Activated naive CD8-positive, alpha-beta T cell treated with anti-CD3 and anti-CD28 coated beads, Interleukin-2, amount 10 ng/mL, durations not matched to agents 7 days and 5 days (primary cell): ENCODE measurements at regions not wholly inside any gene's neighbourhood (a gene's known extent, or its start where the extent isn't known, plus 50 kb on each side); places are given as distances from the start of the nearest gene placed in this dataset.

Experiments used
- ATAC-seq: fragments of 150-1000 bp; cut with Tn5 transposase; one replicate; pipeline ENCODE4 v1.10.0; 2021; ENCODE audit warnings: low read depth, moderate library complexity
- POLR2A ChIA-PET: fragments of 350-600 bp; sonication (Branson Sonifier 250); formaldehyde crosslinking; loops from one replicate; lab custom pipeline; 2021; ENCODE audit warnings: antibody characterized with exemption; lab: Charles Lee
- DNase-seq: peaks from one replicate; pipeline ENCODE4 v3.0.0; 2021
- H3K27ac Mint-ChIP-seq: one replicate; pipeline ENCODE4 v1.8.0; 2022; ENCODE audit warnings: mild to moderate bottlenecking, mixed read lengths
- H3K27me3 Mint-ChIP-seq: one replicate; pipeline ENCODE4 v1.8.0; 2022; ENCODE audit warnings: mild to moderate bottlenecking, moderate library complexity, mixed read lengths
- H3K36me3 Mint-ChIP-seq: one replicate; pipeline ENCODE4 v1.8.0; 2021; ENCODE audit warnings: mild to moderate bottlenecking, mixed read lengths
- H3K4me1 Mint-ChIP-seq: one replicate; pipeline ENCODE4 v1.8.0; 2021; ENCODE audit warnings: mixed read lengths
- H3K4me3 Mint-ChIP-seq: one replicate; pipeline ENCODE4 v1.8.0; 2022; ENCODE audit warnings: mild to moderate bottlenecking, moderate library complexity, mixed read lengths
- H3K9me3 Mint-ChIP-seq: one replicate; pipeline ENCODE4 v1.8.0; 2021; ENCODE audit warnings: mixed read lengths

- DNase-seq (no peak), ATAC-seq (no peak)
- Mint-ChIP-seq H3K4me3 (no peak overlapping the region), H3K27ac (no peak overlapping the region), H3K4me1 (no peaks in the 10 kb centered on the region), H3K36me3 (no peaks in the 10 kb centered on the region), H3K27me3 (no peaks in the 10 kb centered on the region), H3K9me3 (peaks cover 2% of the 10 kb centered on the region)
- POLR2A ChIA-PET: no interaction called here
Observed at GRCh38 chr1:56031001-56031400, 548.4 kb downstream of the PLPP3 start.

DNA sequence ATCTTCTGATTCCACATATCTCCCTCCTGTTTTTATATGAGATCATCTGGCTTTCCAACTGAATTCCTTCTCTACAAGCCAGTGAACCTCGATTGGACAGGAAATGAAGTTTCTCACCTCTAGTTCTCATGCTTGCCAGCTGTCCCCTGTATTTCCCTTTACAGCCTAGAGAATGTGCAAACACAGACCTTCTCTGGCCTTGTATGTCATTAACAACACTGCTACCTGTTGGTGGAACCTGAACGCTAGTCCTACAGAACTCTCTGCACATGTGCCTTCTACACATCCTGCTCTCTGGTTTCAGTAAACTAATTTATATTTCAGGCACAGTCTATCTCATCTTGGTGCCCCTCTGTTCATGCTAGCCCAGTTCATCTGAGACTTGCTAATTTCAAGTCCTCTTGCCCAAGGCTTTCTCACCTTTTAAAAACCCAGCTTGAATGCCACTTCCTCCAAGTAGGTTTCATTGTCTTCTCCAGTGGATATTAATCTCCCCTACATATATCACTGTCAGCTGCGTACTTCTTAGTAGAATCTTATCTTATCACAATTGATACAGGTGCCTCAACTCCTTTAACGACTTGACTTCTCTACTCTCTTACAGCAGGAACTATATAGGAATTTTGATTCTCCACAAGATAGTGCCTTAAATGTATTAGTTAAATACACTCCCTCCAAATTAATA, 549.9 kb downstream of the PLPP3 start:
- no peak for ATAC-seq
- Mint-ChIP-seq H3K27ac (no peak overlapping the region), H3K27me3 (no peaks in the 10 kb centered on the region), H3K4me1 (no peaks in the 10 kb centered on the region), H3K4me3 (no peak overlapping the region), H3K9me3 (peaks cover 2% of the 10 kb centered on the region), H3K36me3 (no peaks in the 10 kb centered on the region)
- DNase-seq: no peak
- POLR2A ChIA-PET: no interaction called here

- Mint-ChIP-seq H3K4me1 (no peaks in the 10 kb centered on the region), H3K27me3 (no peaks in the 10 kb centered on the region), H3K27ac (no peak overlapping the region), H3K36me3 (no peaks in the 10 kb centered on the region), H3K9me3 (peaks cover 2% of the 10 kb centered on the region), H3K4me3 (no peak overlapping the region)
- DNase-seq (no peak), ATAC-seq (no peak)
- POLR2A ChIA-PET: no interaction called here
Observed at GRCh38 chr1:56028911-56029310, 550.5 kb downstream of the PLPP3 start.

DNA sequence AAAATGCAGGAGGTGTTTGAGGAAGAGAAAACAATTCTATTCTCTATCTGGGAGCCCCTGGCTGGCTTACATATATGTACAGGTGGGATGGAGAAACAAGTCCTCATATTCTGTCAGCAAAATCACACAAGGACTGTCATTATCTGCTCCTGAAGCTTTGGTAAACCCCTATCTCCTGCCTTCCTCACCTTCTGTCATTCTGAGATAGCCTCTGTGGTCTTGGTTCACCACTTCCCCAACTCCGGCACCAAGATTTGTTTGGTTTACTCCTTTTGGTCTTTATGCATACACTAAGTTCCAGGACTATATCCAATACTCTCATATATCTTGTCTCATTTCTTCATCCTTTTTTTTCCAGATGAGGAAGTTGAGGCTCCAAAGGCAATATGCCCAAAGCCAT, 551.1 kb downstream of the PLPP3 start:
- Mint-ChIP-seq H3K9me3 (peaks cover 2% of the 10 kb centered on the region), H3K36me3 (no peaks in the 10 kb centered on the region), H3K4me3 (no peak overlapping the region), H3K4me1 (no peaks in the 10 kb centered on the region), H3K27me3 (peaks cover 3% of the 10 kb centered on the region), H3K27ac (no peak overlapping the region)
- DNase-seq: no peak
- ATAC-seq: no peak
- POLR2A ChIA-PET: no interaction called here

- ATAC-seq: no peak
- POLR2A ChIA-PET: no interaction called here
- Mint-ChIP-seq H3K27me3 (peaks cover 3% of the 10 kb centered on the region), H3K4me3 (no peak overlapping the region), H3K27ac (no peak overlapping the region), H3K9me3 (peaks cover 3% of the 10 kb centered on the region), H3K4me1 (no peaks in the 10 kb centered on the region), H3K36me3 (no peaks in the 10 kb centered on the region)
- DNase-seq: no peak
Observed at GRCh38 chr1:56025942-56026341, 553.4 kb downstream of the PLPP3 start.

DNA sequence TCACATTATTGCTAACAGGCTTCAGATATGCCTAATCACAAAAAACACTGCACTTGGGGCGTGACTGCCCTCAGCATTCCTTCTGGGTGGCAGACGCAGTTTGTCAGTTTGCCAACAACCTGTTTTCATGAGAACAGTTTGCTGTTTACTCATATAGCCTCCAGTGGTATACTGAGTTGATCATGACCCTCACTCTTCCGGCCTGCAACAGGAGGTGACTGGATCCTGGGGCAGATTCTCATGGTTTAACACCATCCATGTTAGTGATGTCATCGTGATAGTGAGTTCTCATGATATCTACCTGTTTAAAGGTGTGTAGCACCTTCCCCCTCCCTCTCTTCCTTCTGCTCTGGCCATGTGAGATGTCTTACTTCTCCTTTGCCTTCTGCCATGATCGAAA, 555.2 kb downstream of the PLPP3 start:
- DNase-seq (no peak), ATAC-seq (no peak)
- H3K4me1 Mint-ChIP-seq: no peaks in the 10 kb centered on the region
- no peak overlapping the region for H3K4me3 Mint-ChIP-seq
- H3K27me3 Mint-ChIP-seq: peaks cover 3% of the 10 kb centered on the region
- H3K9me3 Mint-ChIP-seq: peaks cover 3% of the 10 kb centered on the region
- no peaks in the 10 kb centered on the region for H3K36me3 Mint-ChIP-seq
- POLR2A ChIA-PET: no interaction called here
- H3K27ac Mint-ChIP-seq: no peak overlapping the region

DNA sequence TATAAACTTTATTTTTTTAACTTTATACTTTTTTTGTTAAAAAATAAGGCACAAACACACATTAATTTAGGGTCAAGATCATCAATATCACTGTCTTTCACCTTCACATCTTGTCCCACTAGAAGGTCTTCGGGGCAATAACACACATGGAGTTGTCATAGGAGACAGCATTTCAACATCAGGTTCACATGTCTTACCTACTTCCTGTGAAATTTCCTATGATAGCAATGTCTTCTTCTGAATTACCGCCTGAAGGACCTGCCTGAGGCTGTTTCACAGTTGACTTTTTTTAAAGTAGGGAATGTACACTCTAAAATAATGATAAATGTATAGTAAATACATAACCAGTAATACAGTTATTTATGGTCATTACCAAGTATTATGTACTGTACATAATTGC, 559.4 kb downstream of the PLPP3 start:
- no peaks in the 10 kb centered on the region for H3K4me1 Mint-ChIP-seq
- POLR2A ChIA-PET: no interaction called here
- no peak overlapping the region for H3K4me3 Mint-ChIP-seq
- DNase-seq: no peak
- ATAC-seq: no peak
- no peaks in the 10 kb centered on the region for H3K36me3 Mint-ChIP-seq
- peaks cover 5% of the 10 kb centered on the region for H3K9me3 Mint-ChIP-seq
- peaks cover 3% of the 10 kb centered on the region for H3K27me3 Mint-ChIP-seq
- H3K27ac Mint-ChIP-seq: no peak overlapping the region

DNA sequence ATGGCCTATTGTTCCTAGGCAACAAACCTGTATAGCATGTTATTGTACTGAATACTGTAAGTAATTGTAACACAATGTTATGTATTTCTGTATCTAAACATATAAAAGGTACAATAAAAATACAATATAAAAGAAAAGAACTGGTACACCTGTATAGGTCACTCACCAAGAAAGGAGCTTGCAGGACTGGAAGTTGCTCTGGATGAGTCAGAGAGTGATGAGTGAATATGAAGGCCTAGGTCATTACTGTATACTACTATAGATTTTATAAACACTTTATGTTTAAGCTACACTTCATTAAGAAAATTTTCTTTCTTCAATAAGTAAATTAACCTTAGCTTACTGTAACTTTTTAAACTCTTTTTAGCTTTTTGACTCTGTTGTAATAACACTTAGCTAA, 559.9 kb downstream of the PLPP3 start:
- Mint-ChIP-seq H3K4me1 (no peaks in the 10 kb centered on the region), H3K4me3 (no peak overlapping the region), H3K9me3 (peaks cover 5% of the 10 kb centered on the region), H3K36me3 (no peaks in the 10 kb centered on the region), H3K27me3 (peaks cover 3% of the 10 kb centered on the region), H3K27ac (no peak overlapping the region)
- POLR2A ChIA-PET: no interaction called here
- DNase-seq (no peak), ATAC-seq (no peak)

- H3K9me3 Mint-ChIP-seq: peaks cover 2% of the 10 kb centered on the region
- no peak for ATAC-seq
- no peaks in the 10 kb centered on the region for H3K27me3 Mint-ChIP-seq
- DNase-seq: no peak
- H3K4me3 Mint-ChIP-seq: no peak overlapping the region
- POLR2A ChIA-PET: no interaction called here
- H3K36me3 Mint-ChIP-seq: no peaks in the 10 kb centered on the region
- H3K27ac Mint-ChIP-seq: no peak overlapping the region
- no peaks in the 10 kb centered on the region for H3K4me1 Mint-ChIP-seq
Observed at GRCh38 chr1:56017336-56017735, 562.0 kb downstream of the PLPP3 start.

DNA sequence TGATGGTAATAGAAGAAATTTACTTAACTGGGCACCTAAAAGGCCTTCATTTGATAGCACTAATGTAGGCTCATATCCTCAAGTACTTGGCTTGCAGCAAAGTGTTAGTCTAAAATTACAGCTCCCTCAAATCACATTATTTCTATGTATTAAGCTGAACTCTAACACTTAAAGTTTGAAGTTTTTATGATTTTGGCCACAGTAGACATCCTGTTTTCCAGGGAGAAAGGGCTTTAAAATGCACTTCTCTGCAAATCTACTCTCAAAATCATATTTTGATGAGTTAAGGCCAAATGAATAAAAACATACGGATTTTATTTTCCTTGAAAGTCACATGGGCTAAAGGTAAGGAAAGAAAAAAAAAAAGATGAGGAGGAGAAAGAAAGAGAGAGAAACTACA, 575.5 kb downstream of the PLPP3 start:
- Mint-ChIP-seq H3K36me3 (no peaks in the 10 kb centered on the region), H3K9me3 (peaks cover 2% of the 10 kb centered on the region), H3K4me1 (no peaks in the 10 kb centered on the region), H3K27ac (no peak overlapping the region), H3K4me3 (no peak overlapping the region), H3K27me3 (no peaks in the 10 kb centered on the region)
- POLR2A ChIA-PET: no interaction called here
- ATAC-seq (no peak), DNase-seq (no peak)

DNA sequence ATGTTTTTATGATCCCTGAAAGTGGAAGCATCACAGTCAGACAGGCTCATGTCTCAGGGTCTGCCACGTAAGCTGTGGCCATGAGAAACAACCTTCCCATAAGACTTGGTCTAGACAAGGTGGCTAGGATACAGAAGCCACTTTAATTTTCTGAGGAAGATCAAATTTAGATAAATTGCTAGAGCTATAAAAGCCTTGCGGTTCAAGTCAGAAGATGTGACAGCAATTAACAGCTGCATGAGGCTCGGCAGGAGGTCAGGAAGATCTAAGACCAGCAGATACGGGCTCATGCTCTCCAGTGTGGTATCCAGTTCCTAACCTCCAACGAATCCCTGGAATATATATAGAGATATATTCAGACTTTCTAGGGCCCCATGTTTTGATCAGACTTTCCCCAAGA, 577.1 kb downstream of the PLPP3 start:
- no peaks in the 10 kb centered on the region for H3K27me3 Mint-ChIP-seq
- H3K36me3 Mint-ChIP-seq: no peaks in the 10 kb centered on the region
- no peaks in the 10 kb centered on the region for H3K4me1 Mint-ChIP-seq
- DNase-seq (no peak), ATAC-seq (no peak)
- no peak overlapping the region for H3K27ac Mint-ChIP-seq
- no peak overlapping the region for H3K4me3 Mint-ChIP-seq
- POLR2A ChIA-PET: no interaction called here
- peaks cover 2% of the 10 kb centered on the region for H3K9me3 Mint-ChIP-seq

DNA sequence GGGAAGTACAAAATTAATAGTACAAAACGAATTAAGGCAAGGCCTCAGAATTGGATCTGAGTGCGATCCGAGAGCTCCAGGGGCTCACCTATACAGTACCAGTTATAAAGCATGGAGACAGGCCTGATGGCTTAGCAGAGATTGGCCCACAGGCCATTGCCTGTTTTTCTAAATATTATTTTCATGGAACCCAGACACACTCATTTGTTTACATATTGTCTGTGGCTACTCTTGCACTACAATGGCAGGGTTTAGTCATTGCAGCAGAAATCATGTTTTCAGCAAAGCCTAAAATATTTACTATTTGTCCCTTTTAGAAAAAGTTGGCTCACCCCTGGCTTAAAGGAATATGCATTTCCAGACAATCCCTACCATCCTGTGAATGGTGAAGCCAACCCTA, 578.9 kb downstream of the PLPP3 start:
- no peak overlapping the region for H3K27ac Mint-ChIP-seq
- H3K4me3 Mint-ChIP-seq: no peak overlapping the region
- no peaks in the 10 kb centered on the region for H3K36me3 Mint-ChIP-seq
- H3K27me3 Mint-ChIP-seq: no peaks in the 10 kb centered on the region
- POLR2A ChIA-PET: no interaction called here
- H3K9me3 Mint-ChIP-seq: peaks cover 4% of the 10 kb centered on the region
- H3K4me1 Mint-ChIP-seq: no peaks in the 10 kb centered on the region
- DNase-seq (no peak), ATAC-seq (no peak)

DNA sequence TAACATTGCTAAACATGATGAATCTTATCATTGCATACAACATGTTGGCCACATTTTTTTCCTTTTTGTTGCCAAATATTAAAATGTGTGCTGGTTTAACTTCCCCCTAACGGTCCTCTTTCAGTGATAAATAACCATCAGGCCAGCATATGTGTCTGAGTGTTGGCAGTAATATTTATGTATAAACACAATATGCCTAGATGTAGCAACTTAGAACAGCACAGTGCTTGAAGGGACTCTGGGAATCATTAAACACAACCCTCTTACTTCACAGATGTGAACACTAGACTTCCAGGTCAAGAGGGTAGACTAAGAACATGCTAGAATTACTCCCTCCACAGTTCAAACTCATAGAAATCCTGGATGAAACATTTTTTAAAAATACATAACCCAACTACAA, 581.8 kb downstream of the PLPP3 start:
- peaks cover 6% of the 10 kb centered on the region for H3K9me3 Mint-ChIP-seq
- no peak overlapping the region for H3K27ac Mint-ChIP-seq
- no peaks in the 10 kb centered on the region for H3K27me3 Mint-ChIP-seq
- no peak for ATAC-seq
- H3K36me3 Mint-ChIP-seq: no peaks in the 10 kb centered on the region
- DNase-seq: no peak
- no peak overlapping the region for H3K4me3 Mint-ChIP-seq
- POLR2A ChIA-PET: no interaction called here
- no peaks in the 10 kb centered on the region for H3K4me1 Mint-ChIP-seq

DNA sequence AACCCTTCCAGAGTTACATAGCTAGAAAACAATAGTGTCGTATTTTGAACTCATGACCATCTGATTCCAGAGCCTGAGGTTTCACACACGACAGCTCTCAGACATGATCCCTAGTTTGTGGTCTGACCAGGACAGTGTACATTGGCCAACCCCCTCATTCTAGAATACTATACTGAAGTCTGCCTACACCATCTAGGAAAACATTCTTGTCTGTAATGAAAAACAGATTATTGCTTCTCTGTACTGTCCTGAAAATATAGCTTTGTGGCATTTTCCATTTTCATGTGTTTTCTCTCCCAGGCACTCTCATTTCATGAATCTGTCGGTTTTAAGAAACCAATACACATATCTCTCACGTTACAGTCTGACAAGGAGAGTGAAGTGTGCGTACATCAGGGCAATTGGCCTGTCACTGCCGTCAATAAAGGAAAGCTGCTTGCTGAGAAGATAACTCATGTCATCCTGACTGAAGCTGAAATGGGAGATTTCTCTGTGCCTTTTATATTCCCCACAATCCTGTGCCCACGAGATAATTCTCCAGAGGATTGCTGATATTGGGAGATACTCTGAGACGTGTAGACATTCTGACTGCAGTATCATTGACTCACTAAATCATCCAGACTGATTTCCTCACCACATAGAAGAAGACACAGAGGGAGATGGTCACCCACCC, 585.6 kb downstream of the PLPP3 start:
- H3K36me3 Mint-ChIP-seq: no peaks in the 10 kb centered on the region
- POLR2A ChIA-PET: no interaction called here
- DNase-seq (no peak), ATAC-seq (no peak)
- H3K27me3 Mint-ChIP-seq: no peaks in the 10 kb centered on the region
- H3K27ac Mint-ChIP-seq: no peak overlapping the region
- peaks cover 4% of the 10 kb centered on the region for H3K9me3 Mint-ChIP-seq
- no peaks in the 10 kb centered on the region for H3K4me1 Mint-ChIP-seq
- no peak overlapping the region for H3K4me3 Mint-ChIP-seq
